GM23338 (cell line): ENCODE measurements at regions not wholly inside any gene's neighbourhood (a gene's known extent, or its start where the extent isn't known, plus 50 kb on each side); places are given as distances from the start of the nearest gene placed in this dataset.

Source experiments
- ATAC-seq: fragments of 200-7000 bp; cut with Tn5 transposase; 3 replicates; pipeline ENCODE4 v1.9.1; 2020
- DNase-seq: peaks from one replicate; pipeline ENCODE4 v3.0.0-alpha.2; 2015; ENCODE audit warnings: low spot score
- H2AFZ ChIP-seq: fragments of 200-600 bp; sonication (generic); 2 replicates; pipeline ENCODE4 v1.8.0; 2016; ENCODE audit warnings: antibody characterized with exemption, mild to moderate bottlenecking, moderate library complexity
- H3F3A ChIP-seq: fragments of 200-600 bp; sonication (generic); replicated peaks from 2 replicates; pipeline ENCODE4 v1.8.0; 2017; ENCODE audit warnings: antibody characterized with exemption, mixed run types, low read depth
- H3K27ac ChIP-seq: fragments of 200-600 bp; sonication (generic); 2 replicates; pipeline ENCODE4 v1.6.1; 2016; ENCODE audit warnings: low read depth
- H3K27me3 ChIP-seq: fragments of 200-600 bp; sonication (generic); 2 replicates; pipeline ENCODE4 v1.8.0; 2016; ENCODE audit warnings: mild to moderate bottlenecking, mixed run types, moderate library complexity; ENCODE audit not compliant: insufficient read depth
- H3K36me3 ChIP-seq: fragments of 200-600 bp; sonication (generic); 2 replicates; pipeline ENCODE4 v1.8.0; 2016; ENCODE audit warnings: mild to moderate bottlenecking; ENCODE audit not compliant: insufficient read depth
- H3K4me1 ChIP-seq: fragments of 200-600 bp; sonication (generic); 2 replicates; pipeline ENCODE4 v1.8.0; 2016; ENCODE audit warnings: mild to moderate bottlenecking, moderate library complexity; ENCODE audit not compliant: insufficient read depth
- H3K4me2 ChIP-seq: fragments of 200-600 bp; sonication (generic); 2 replicates; pipeline ENCODE4 v1.7.1; 2017; ENCODE audit warnings: mixed run types
- H3K4me3 ChIP-seq: fragments of 200-600 bp; sonication (generic); 2 replicates; pipeline ENCODE4 v1.6.1; 2016; ENCODE audit warnings: mixed run types
- H3K79me2 ChIP-seq: fragments of 200-600 bp; sonication (generic); replicated peaks from 2 replicates; pipeline ENCODE4 v1.8.0; 2017; ENCODE audit warnings: mild to moderate bottlenecking; ENCODE audit not compliant: insufficient read depth
- H3K9me2 ChIP-seq: fragments of 200-600 bp; sonication (generic); 2 replicates; pipeline ENCODE4 v1.8.0; 2017; ENCODE audit not compliant: insufficient read depth
- H4K20me1 ChIP-seq: fragments of 200-600 bp; sonication (generic); replicated peaks from 2 replicates; pipeline ENCODE4 v1.8.0; 2017; ENCODE audit warnings: mild to moderate bottlenecking; ENCODE audit not compliant: insufficient read depth
- H3K27ac Mint-ChIP-seq: 2 replicates; pipeline ENCODE4 v1.8.0; 2020; ENCODE audit warnings: inconsistent platforms, mild to moderate bottlenecking, moderate library complexity, mixed read lengths
- H3K27me3 Mint-ChIP-seq: 3 replicates; pipeline ENCODE4 v1.8.0; 2022; ENCODE audit warnings: low read depth, mild to moderate bottlenecking, moderate library complexity, mixed read lengths, inconsistent platforms; ENCODE audit not compliant: insufficient read depth, poor library complexity
- H3K36me3 Mint-ChIP-seq: 3 replicates; pipeline ENCODE4 v1.8.0; 2021; ENCODE audit warnings: low read depth, mild to moderate bottlenecking, inconsistent platforms, moderate library complexity, mixed read lengths
- H3K4me1 Mint-ChIP-seq: 3 replicates; pipeline ENCODE4 v1.8.0; 2020; ENCODE audit warnings: mild to moderate bottlenecking, inconsistent platforms, mixed read lengths
- H3K4me3 Mint-ChIP-seq: 3 replicates; pipeline ENCODE4 v1.8.0; 2021; ENCODE audit warnings: moderate library complexity, mild to moderate bottlenecking, inconsistent platforms, mixed read lengths
- H3K9me3 Mint-ChIP-seq: 3 replicates; pipeline ENCODE4 v1.8.0; 2020; ENCODE audit warnings: moderate library complexity, mild to moderate bottlenecking, inconsistent platforms, mixed read lengths
- EZH2 ChIP-seq: fragments of 200-600 bp; sonication (generic); IDR thresholded peaks from one replicate; pipeline ENCODE4 v1.8.0; 2017; ENCODE audit warnings: antibody characterized with exemption, mild to moderate bottlenecking, low read depth; ENCODE audit not compliant: unreplicated experiment
- EZH2phosphoT487 ChIP-seq: fragments of 200-600 bp; sonication (generic); IDR thresholded peaks from one replicate; pipeline ENCODE4 v1.8.1; 2018; ENCODE audit warnings: antibody characterized with exemption; ENCODE audit not compliant: unreplicated experiment
- JUNB ChIP-seq: IDR thresholded peaks from one replicate; pipeline ENCODE4 v1.6.1; 2016; ENCODE audit warnings: antibody characterized with exemption; ENCODE audit not compliant: unreplicated experiment
- NANOG ChIP-seq: IDR thresholded peaks from 2 replicates; pipeline ENCODE4 v1.6.1; 2016; ENCODE audit warnings: antibody characterized with exemption, borderline replicate concordance
- POLR2AphosphoS5 ChIP-seq: IDR thresholded peaks from 2 replicates; pipeline ENCODE4 v1.6.1; 2016; ENCODE audit warnings: antibody characterized with exemption, low read depth
- REST ChIP-seq: IDR thresholded peaks from one replicate; pipeline ENCODE4 v1.6.1; 2018; ENCODE audit warnings: antibody characterized with exemption; ENCODE audit not compliant: unreplicated experiment
- STAT1 ChIP-seq: IDR thresholded peaks from one replicate; pipeline ENCODE4 v1.6.1; 2016; ENCODE audit warnings: antibody characterized with exemption; ENCODE audit not compliant: unreplicated experiment
- ZNF114 ChIP-seq: fragments of 250-450 bp; sonication (Bioruptor Pico); IDR thresholded peaks from 2 replicates; pipeline ENCODE4 v1.5.0; 2020; ENCODE audit warnings: mild to moderate bottlenecking, moderate library complexity
- ZNF331 ChIP-seq: fragments of 250-450 bp; sonication (Bioruptor Pico); IDR thresholded peaks from 2 replicates; pipeline ENCODE4 v1.5.0; 2020; ENCODE audit warnings: low read depth, mild to moderate bottlenecking, moderate library complexity
- TF ChIP-seq, protein P1 (sequence below): IDR thresholded peaks from 2 replicates; pipeline ENCODE4 v1.6.1; 2016; ENCODE audit warnings: antibody characterized with exemption
- TF ChIP-seq, protein P2 (sequence below): fragments of 250-450 bp; sonication (Bioruptor Pico); IDR thresholded peaks from 2 replicates; pipeline ENCODE4 v1.5.0; 2020; ENCODE audit warnings: mild to moderate bottlenecking, moderate library complexity
- TF ChIP-seq, protein P3 (sequence below), 2 experiments: fragments of 200-600 bp in 1 of 2; sonication (generic) in 1 of 2; conservative IDR thresholded peaks; 2 replicates each; pipeline versions ENCODE4 v1.5.1 to v1.6.1; 2016 to 2017; ENCODE audit warnings: antibody characterized with exemption in 2 of 2, low read depth in 2 of 2, mild to moderate bottlenecking in 2 of 2, moderate library complexity in 1 of 2

- TF ChIP-seq, protein P1, sequence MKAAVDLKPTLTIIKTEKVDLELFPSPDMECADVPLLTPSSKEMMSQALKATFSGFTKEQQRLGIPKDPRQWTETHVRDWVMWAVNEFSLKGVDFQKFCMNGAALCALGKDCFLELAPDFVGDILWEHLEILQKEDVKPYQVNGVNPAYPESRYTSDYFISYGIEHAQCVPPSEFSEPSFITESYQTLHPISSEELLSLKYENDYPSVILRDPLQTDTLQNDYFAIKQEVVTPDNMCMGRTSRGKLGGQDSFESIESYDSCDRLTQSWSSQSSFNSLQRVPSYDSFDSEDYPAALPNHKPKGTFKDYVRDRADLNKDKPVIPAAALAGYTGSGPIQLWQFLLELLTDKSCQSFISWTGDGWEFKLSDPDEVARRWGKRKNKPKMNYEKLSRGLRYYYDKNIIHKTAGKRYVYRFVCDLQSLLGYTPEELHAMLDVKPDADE = no peak
- TF ChIP-seq EZH2 (no peak), STAT1 (no peak)
These were observed 166.3 kb downstream of the CD8B2 start (continued) for GRCh38 chr2:106653465-106653864.

GRCh38 chr2:106658616-106659015, 171.5 kb downstream of the CD8B2 start:
- peaks cover 2% of the 10 kb centered on the region for H3K27me3 Mint-ChIP-seq
- ATAC-seq (no peak), DNase-seq (no peak)
- Histone ChIP-seq H2AFZ (no peak overlapping the region), H3F3A (no peaks in the 10 kb centered on the region), H3K27ac (no peak overlapping the region), H3K4me3 (no peak overlapping the region), H3K4me2 (no peak overlapping the region), H3K79me2 (no peaks in the 10 kb centered on the region), H3K4me1 (no peaks in the 10 kb centered on the region), H3K36me3 (no peaks in the 10 kb centered on the region), H3K27me3 (no peaks in the 10 kb centered on the region), H3K9me2 (0 out of 2 replicates have a peak, but pooled peaks cover 12% of the 10 kb centered on the region), H4K20me1 (no peaks in the 10 kb centered on the region)
- no peak overlapping the region for H3K4me3 Mint-ChIP-seq
- H3K27ac Mint-ChIP-seq = no peak overlapping the region
- peaks cover 16% of the 10 kb centered on the region for H3K36me3 Mint-ChIP-seq
- H3K9me3 Mint-ChIP-seq = peaks cover 30% of the 10 kb centered on the region
- no peaks in the 10 kb centered on the region for H3K4me1 Mint-ChIP-seq
- TF ChIP-seq, protein P1 = no peak
- TF ChIP-seq EZH2phosphoT487 (no peak), ZNF331 (no peak), EZH2 (no peak), JUNB (no peak), STAT1 (no peak), REST (no peak), POLR2AphosphoS5 (no peak), NANOG (no peak), ZNF114 (CRISPR knock-in tag) (no peak)
- TF ChIP-seq, protein P2, sequence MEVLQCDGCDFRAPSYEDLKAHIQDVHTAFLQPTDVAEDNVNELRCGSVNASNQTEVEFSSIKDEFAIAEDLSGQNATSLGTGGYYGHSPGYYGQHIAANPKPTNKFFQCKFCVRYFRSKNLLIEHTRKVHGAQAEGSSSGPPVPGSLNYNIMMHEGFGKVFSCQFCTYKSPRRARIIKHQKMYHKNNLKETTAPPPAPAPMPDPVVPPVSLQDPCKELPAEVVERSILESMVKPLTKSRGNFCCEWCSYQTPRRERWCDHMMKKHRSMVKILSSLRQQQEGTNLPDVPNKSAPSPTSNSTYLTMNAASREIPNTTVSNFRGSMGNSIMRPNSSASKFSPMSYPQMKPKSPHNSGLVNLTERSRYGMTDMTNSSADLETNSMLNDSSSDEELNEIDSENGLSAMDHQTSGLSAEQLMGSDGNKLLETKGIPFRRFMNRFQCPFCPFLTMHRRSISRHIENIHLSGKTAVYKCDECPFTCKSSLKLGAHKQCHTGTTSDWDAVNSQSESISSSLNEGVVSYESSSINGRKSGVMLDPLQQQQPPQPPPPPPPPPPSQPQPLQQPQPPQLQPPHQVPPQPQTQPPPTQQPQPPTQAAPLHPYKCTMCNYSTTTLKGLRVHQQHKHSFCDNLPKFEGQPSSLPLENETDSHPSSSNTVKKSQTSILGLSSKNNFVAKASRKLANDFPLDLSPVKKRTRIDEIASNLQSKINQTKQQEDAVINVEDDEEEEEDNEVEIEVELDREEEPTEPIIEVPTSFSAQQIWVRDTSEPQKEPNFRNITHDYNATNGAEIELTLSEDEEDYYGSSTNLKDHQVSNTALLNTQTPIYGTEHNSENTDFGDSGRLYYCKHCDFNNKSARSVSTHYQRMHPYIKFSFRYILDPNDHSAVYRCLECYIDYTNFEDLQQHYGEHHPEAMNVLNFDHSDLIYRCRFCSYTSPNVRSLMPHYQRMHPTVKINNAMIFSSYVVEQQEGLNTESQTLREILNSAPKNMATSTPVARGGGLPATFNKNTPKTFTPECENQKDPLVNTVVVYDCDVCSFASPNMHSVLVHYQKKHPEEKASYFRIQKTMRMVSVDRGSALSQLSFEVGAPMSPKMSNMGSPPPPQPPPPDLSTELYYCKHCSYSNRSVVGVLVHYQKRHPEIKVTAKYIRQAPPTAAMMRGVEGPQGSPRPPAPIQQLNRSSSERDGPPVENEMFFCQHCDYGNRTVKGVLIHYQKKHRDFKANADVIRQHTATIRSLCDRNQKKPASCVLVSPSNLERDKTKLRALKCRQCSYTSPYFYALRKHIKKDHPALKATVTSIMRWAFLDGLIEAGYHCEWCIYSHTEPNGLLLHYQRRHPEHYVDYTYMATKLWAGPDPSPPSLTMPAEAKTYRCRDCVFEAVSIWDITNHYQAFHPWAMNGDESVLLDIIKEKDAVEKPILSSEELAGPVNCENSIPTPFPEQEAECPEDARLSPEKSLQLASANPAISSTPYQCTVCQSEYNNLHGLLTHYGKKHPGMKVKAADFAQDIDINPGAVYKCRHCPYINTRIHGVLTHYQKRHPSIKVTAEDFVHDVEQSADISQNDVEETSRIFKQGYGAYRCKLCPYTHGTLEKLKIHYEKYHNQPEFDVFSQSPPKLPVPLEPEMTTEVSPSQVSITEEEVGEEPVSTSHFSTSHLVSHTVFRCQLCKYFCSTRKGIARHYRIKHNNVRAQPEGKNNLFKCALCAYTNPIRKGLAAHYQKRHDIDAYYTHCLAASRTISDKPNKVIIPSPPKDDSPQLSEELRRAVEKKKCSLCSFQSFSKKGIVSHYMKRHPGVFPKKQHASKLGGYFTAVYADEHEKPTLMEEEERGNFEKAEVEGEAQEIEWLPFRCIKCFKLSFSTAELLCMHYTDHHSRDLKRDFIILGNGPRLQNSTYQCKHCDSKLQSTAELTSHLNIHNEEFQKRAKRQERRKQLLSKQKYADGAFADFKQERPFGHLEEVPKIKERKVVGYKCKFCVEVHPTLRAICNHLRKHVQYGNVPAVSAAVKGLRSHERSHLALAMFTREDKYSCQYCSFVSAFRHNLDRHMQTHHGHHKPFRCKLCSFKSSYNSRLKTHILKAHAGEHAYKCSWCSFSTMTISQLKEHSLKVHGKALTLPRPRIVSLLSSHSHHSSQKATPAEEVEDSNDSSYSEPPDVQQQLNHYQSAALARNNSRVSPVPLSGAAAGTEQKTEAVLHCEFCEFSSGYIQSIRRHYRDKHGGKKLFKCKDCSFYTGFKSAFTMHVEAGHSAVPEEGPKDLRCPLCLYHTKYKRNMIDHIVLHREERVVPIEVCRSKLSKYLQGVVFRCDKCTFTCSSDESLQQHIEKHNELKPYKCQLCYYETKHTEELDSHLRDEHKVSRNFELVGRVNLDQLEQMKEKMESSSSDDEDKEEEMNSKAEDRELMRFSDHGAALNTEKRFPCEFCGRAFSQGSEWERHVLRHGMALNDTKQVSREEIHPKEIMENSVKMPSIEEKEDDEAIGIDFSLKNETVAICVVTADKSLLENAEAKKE (CRISPR knock-in tag) = no peak
- TF ChIP-seq, protein P3, sequence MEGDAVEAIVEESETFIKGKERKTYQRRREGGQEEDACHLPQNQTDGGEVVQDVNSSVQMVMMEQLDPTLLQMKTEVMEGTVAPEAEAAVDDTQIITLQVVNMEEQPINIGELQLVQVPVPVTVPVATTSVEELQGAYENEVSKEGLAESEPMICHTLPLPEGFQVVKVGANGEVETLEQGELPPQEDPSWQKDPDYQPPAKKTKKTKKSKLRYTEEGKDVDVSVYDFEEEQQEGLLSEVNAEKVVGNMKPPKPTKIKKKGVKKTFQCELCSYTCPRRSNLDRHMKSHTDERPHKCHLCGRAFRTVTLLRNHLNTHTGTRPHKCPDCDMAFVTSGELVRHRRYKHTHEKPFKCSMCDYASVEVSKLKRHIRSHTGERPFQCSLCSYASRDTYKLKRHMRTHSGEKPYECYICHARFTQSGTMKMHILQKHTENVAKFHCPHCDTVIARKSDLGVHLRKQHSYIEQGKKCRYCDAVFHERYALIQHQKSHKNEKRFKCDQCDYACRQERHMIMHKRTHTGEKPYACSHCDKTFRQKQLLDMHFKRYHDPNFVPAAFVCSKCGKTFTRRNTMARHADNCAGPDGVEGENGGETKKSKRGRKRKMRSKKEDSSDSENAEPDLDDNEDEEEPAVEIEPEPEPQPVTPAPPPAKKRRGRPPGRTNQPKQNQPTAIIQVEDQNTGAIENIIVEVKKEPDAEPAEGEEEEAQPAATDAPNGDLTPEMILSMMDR (conservative IDR thresholded peaks at IDR 0.05; ENCODE audit: low read depth in 2 of 2) = no peak
